Trophoblast cell (in vitro differentiated cells and primary cell): ENCODE measurements at regions not wholly inside any gene's neighbourhood (a gene's known extent, or its start where the extent isn't known, plus 50 kb on each side); places are given as distances from the start of the nearest gene placed in this dataset.
A peak's percentile ranks its signal among the peaks of the same experiment; 100 is the strongest.

ENCODE experiments used
- DNase-seq, 2 donors: peaks; one replicate each; pipeline ENCODE4 v3.0.0-alpha.2; 2016
- H2AFZ ChIP-seq: 2 replicates; pipeline ENCODE4 v1.6.1; 2013; ENCODE audit warnings: low read length, moderate library complexity, mild to moderate bottlenecking; ENCODE audit not compliant: insufficient read depth, poor library complexity
- H2AK5ac ChIP-seq: 2 replicates; pipeline ENCODE4 v1.6.1; 2013; ENCODE audit warnings: mild to moderate bottlenecking, low read length
- H2BK120ac ChIP-seq: 2 replicates; pipeline ENCODE4 v1.6.1; 2013; ENCODE audit warnings: low read length, mild to moderate bottlenecking, moderate library complexity; ENCODE audit not compliant: insufficient read depth, poor library complexity
- H2BK12ac ChIP-seq: 2 replicates; pipeline ENCODE4 v1.6.1; 2013; ENCODE audit warnings: mild to moderate bottlenecking, low read length, moderate library complexity
- H2BK5ac ChIP-seq: 2 replicates; pipeline ENCODE4 v1.6.1; 2013; ENCODE audit warnings: low read length, low read depth, moderate library complexity, mild to moderate bottlenecking; ENCODE audit not compliant: poor library complexity
- H3K14ac ChIP-seq: 2 replicates; pipeline ENCODE4 v1.6.1; 2013; ENCODE audit warnings: mild to moderate bottlenecking, low read length
- H3K18ac ChIP-seq: 2 replicates; pipeline ENCODE4 v1.6.1; 2013; ENCODE audit warnings: mild to moderate bottlenecking, low read length
- H3K23ac ChIP-seq: 2 replicates; pipeline ENCODE4 v1.6.1; 2013; ENCODE audit warnings: low read length
- H3K27ac ChIP-seq: 2 replicates; pipeline ENCODE4 v1.5.1; 2013; ENCODE audit warnings: low read depth, mild to moderate bottlenecking, inconsistent platforms, low read length, moderate library complexity
- H3K27me3 ChIP-seq: 2 replicates; pipeline ENCODE4 v1.6.1; 2013; ENCODE audit warnings: inconsistent platforms, mild to moderate bottlenecking, low read length, moderate library complexity; ENCODE audit not compliant: insufficient read depth
- H3K36me3 ChIP-seq, 2 experiments: 1 replicate in 1 of 2; 2 replicates in 1 of 2; pipeline ENCODE4 v1.6.1; 2013; ENCODE audit warnings: low read length in 2 of 2, mild to moderate bottlenecking in 2 of 2, moderate library complexity in 1 of 2; ENCODE audit not compliant: insufficient read depth in 2 of 2, control insufficient read depth in 1 of 2
- H3K4ac ChIP-seq: 2 replicates; pipeline ENCODE4 v1.6.1; 2013; ENCODE audit warnings: low read depth, mild to moderate bottlenecking, low read length, moderate library complexity
- H3K4me1 ChIP-seq, 2 experiments: 1 replicate in 1 of 2; 2 replicates in 1 of 2; pipeline ENCODE4 v1.6.1; 2013; ENCODE audit warnings: low read length in 2 of 2, mild to moderate bottlenecking in 2 of 2, moderate library complexity in 1 of 2; ENCODE audit not compliant: insufficient read depth in 2 of 2, control insufficient read depth in 1 of 2
- H3K4me2 ChIP-seq: 2 replicates; pipeline ENCODE4 v1.6.1; 2013; ENCODE audit warnings: inconsistent platforms, mild to moderate bottlenecking, low read length, moderate library complexity
- H3K4me3 ChIP-seq: 2 replicates; pipeline ENCODE4 v1.5.1; 2013; ENCODE audit warnings: mild to moderate bottlenecking, low read depth, low read length, inconsistent platforms
- H3K79me1 ChIP-seq: one replicate; pipeline ENCODE4 v1.6.1; 2013; ENCODE audit warnings: low read length
- H3K79me2 ChIP-seq: 2 replicates; pipeline ENCODE4 v1.6.1; 2013; ENCODE audit warnings: low read length, mild to moderate bottlenecking; ENCODE audit not compliant: control insufficient read depth, insufficient read depth, poor library complexity
- H3K9ac ChIP-seq: 2 replicates; pipeline ENCODE4 v1.6.1; 2013; ENCODE audit warnings: mild to moderate bottlenecking, low read length
- H3K9me3 ChIP-seq: 2 replicates; pipeline ENCODE4 v1.6.1; 2013; ENCODE audit warnings: low read depth, mild to moderate bottlenecking, control low read depth, inconsistent platforms, low read length; ENCODE audit not compliant: insufficient read depth
- H4K12ac ChIP-seq: 2 replicates; pipeline ENCODE4 v1.6.1; 2013; ENCODE audit warnings: low read depth, mild to moderate bottlenecking, low read length, moderate library complexity
- H4K8ac ChIP-seq: 2 replicates; pipeline ENCODE4 v1.6.1; 2013; ENCODE audit warnings: low read depth, mild to moderate bottlenecking, low read length, moderate library complexity
- H4K91ac ChIP-seq: one replicate; pipeline ENCODE4 v1.6.1; 2013; ENCODE audit warnings: low read depth, mild to moderate bottlenecking, low read length, moderate library complexity
- WGBS: extraction: QIAGEN DNeasy Blood & Tissue Kit; methylation state at CpG from one replicate; pipeline ENCODE4 v1.1.7; 2013; ENCODE audit warnings: missing lambda C conversion rate; ENCODE audit not compliant: insufficient read length, insufficient coverage; ENCODE audit errors: extremely low coverage; 5-methylcytosine and 5-hydroxymethylcytosine counted together

- no peak overlapping the region for H4K91ac ChIP-seq
- no peaks in the 10 kb centered on the region for H3K79me1 ChIP-seq
- H3K18ac ChIP-seq, result no peak overlapping the region
- H3K79me2 ChIP-seq, result no peaks in the 10 kb centered on the region
- no peaks in the 10 kb centered on the region for H3K9me3 ChIP-seq
- H3K14ac ChIP-seq, result no peak overlapping the region
- no peak overlapping the region for H2BK12ac ChIP-seq
- no peak overlapping the region for H2AFZ ChIP-seq
- no peak overlapping the region for H2BK5ac ChIP-seq
- no peak overlapping the region for H3K23ac ChIP-seq
- WGBS, result no CpG with 5 or more reads among the region's 2 CpGs
- H3K9ac ChIP-seq, result no peak overlapping the region
- no peak for DNase-seq
- no peak overlapping the region for H3K4me3 ChIP-seq
- H3K4ac ChIP-seq, result no peak overlapping the region
- no peaks in the 10 kb centered on the region for H3K36me3 ChIP-seq
- no peak overlapping the region for H2BK120ac ChIP-seq
- H3K27me3 ChIP-seq, result no peaks in the 10 kb centered on the region
- no peak overlapping the region for H3K27ac ChIP-seq
- no peak overlapping the region for H2AK5ac ChIP-seq
- no peak overlapping the region for H3K4me2 ChIP-seq
- H3K4me1 ChIP-seq, result no peaks in the 10 kb centered on the region
- H4K8ac ChIP-seq, result no peak overlapping the region
- H4K12ac ChIP-seq, result no peak overlapping the region
Measured at GRCh38 chr12:47560415-47560814, 145.4 kb downstream of the RPAP3 start.

- H3K4me3 ChIP-seq, result no peak overlapping the region
- no peak for DNase-seq
- H3K79me1 ChIP-seq, result no peaks in the 10 kb centered on the region
- H2AK5ac ChIP-seq, result no peak overlapping the region
- H4K8ac ChIP-seq, result no peak overlapping the region
- H3K27ac ChIP-seq, result no peak overlapping the region
- WGBS, result no CpG with 5 or more reads among the region's 5 CpGs
- no peaks in the 10 kb centered on the region for H3K27me3 ChIP-seq
- no peak overlapping the region for H2BK12ac ChIP-seq
- H3K4ac ChIP-seq, result no peak overlapping the region
- no peaks in the 10 kb centered on the region for H3K36me3 ChIP-seq
- H2AFZ ChIP-seq, result no peak overlapping the region
- no peak overlapping the region for H3K23ac ChIP-seq
- H3K18ac ChIP-seq, result no peak overlapping the region
- no peaks in the 10 kb centered on the region for H3K79me2 ChIP-seq
- H3K14ac ChIP-seq, result no peak overlapping the region
- H2BK5ac ChIP-seq, result no peak overlapping the region
- no peak overlapping the region for H2BK120ac ChIP-seq
- H3K9ac ChIP-seq, result no peak overlapping the region
- no peaks in the 10 kb centered on the region for H3K4me1 ChIP-seq
- no peaks in the 10 kb centered on the region for H3K9me3 ChIP-seq
- no peak overlapping the region for H3K4me2 ChIP-seq
- H4K12ac ChIP-seq, result no peak overlapping the region
- H4K91ac ChIP-seq, result no peak overlapping the region
Measured at GRCh38 chr12:47558625-47559345, 147.0 kb downstream of the RPAP3 start.

- WGBS, result no CpG with 5 or more reads among the region's 5 CpGs
- H3K79me1 ChIP-seq, result no peaks in the 10 kb centered on the region
- no peak overlapping the region for H3K4ac ChIP-seq
- peak overlapping the region; percentile 6 for H2BK120ac ChIP-seq
- no peak overlapping the region for H3K4me3 ChIP-seq
- no peak overlapping the region for H3K14ac ChIP-seq
- peaks cover 3% of the 10 kb centered on the region for H3K9me3 ChIP-seq
- no peak for DNase-seq
- H2AK5ac ChIP-seq, result no peak overlapping the region
- H4K91ac ChIP-seq, result peak overlapping the region; percentile 1
- no peak overlapping the region for H2AFZ ChIP-seq
- H4K8ac ChIP-seq, result no peak overlapping the region
- no peaks in the 10 kb centered on the region for H3K4me1 ChIP-seq
- H2BK12ac ChIP-seq, result no peak overlapping the region
- no peak overlapping the region for H3K4me2 ChIP-seq
- no peaks in the 10 kb centered on the region for H3K27me3 ChIP-seq
- H3K18ac ChIP-seq, result no peak overlapping the region
- H3K9ac ChIP-seq, result no peak overlapping the region
- H3K36me3 ChIP-seq, result no peaks in the 10 kb centered on the region
- no peak overlapping the region for H3K27ac ChIP-seq
- no peak overlapping the region for H4K12ac ChIP-seq
- H3K23ac ChIP-seq, result no peak overlapping the region
- H3K79me2 ChIP-seq, result no peaks in the 10 kb centered on the region
- H2BK5ac ChIP-seq, result no peak overlapping the region
Measured at GRCh38 chr12:47557386-47557785, 148.4 kb downstream of the RPAP3 start.

- Histone ChIP-seq H2BK120ac (no peak overlapping the region), H3K27me3 (no peaks in the 10 kb centered on the region), H3K18ac (no peak overlapping the region), H3K4me1 (no peaks in the 10 kb centered on the region), H3K4me2 (no peak overlapping the region), H2AFZ (no peak overlapping the region), H3K23ac (no peak overlapping the region), H3K36me3 (no peaks in the 10 kb centered on the region), H2BK12ac (no peak overlapping the region), H4K12ac (no peak overlapping the region), H3K27ac (no peak overlapping the region), H3K14ac (no peak overlapping the region), H3K79me2 (no peaks in the 10 kb centered on the region), H3K79me1 (no peaks in the 10 kb centered on the region), H2AK5ac (no peak overlapping the region), H3K9ac (no peak overlapping the region), H4K91ac (peak overlapping the region; percentile 42), H2BK5ac (no peak overlapping the region), H3K9me3 (peaks cover 3% of the 10 kb centered on the region), H3K4ac (no peak overlapping the region), H4K8ac (no peak overlapping the region), H3K4me3 (no peak overlapping the region)
- no CpG with 5 or more reads among the region's 4 CpGs for WGBS
- peak in 1 of 2 donors; percentile 27 for DNase-seq
Measured at GRCh38 chr12:47556261-47557030, 149.4 kb downstream of the RPAP3 start.
